ENCODE measurements at regions not wholly inside any gene's neighbourhood (a gene's known extent, or its start where the extent isn't known, plus 50 kb on each side); places are given as distances from the start of the nearest gene placed in this dataset.

DNA sequence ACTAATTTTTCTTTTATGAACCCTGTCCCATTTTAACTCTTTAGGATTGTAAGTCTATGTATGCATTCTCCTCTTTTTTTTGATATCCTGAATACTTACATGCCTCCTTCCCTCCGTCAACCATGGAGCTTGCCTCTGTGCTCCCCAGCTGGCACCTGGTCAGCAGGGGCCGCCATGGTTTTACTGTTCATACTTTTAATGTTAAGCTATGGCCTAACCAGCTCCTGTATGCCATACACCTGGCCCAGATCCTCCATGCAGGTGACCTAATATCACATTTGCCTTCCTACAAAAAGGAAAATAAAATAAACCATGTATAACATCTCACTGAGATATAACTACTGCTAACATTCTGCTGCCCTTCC, 283.1 kb upstream of the TRIB2 start:
- no peaks in the 10 kb centered on the region for H3K4me1 ChIP-seq
- H3K9me3 ChIP-seq: no peaks in the 10 kb centered on the region
- H3K27ac ChIP-seq: no peak overlapping the region
- no peaks in the 10 kb centered on the region for H3K36me3 ChIP-seq
- no peak for TF ChIP-seq POLR2A (IDR thresholded peaks at IDR 0.05)
- TF ChIP-seq, protein P1, sequence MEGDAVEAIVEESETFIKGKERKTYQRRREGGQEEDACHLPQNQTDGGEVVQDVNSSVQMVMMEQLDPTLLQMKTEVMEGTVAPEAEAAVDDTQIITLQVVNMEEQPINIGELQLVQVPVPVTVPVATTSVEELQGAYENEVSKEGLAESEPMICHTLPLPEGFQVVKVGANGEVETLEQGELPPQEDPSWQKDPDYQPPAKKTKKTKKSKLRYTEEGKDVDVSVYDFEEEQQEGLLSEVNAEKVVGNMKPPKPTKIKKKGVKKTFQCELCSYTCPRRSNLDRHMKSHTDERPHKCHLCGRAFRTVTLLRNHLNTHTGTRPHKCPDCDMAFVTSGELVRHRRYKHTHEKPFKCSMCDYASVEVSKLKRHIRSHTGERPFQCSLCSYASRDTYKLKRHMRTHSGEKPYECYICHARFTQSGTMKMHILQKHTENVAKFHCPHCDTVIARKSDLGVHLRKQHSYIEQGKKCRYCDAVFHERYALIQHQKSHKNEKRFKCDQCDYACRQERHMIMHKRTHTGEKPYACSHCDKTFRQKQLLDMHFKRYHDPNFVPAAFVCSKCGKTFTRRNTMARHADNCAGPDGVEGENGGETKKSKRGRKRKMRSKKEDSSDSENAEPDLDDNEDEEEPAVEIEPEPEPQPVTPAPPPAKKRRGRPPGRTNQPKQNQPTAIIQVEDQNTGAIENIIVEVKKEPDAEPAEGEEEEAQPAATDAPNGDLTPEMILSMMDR (IDR thresholded peaks at IDR 0.05): peak in 3 of 4 donors; percentile 12 to 26 (median 13)
- WGBS (ENCODE audit: insufficient coverage, low coverage, low lambda C conversion rate, missing lambda C conversion rate): 50% methylated on average over 1 of the region's 2 CpGs
- H3K4me3 ChIP-seq: no peak overlapping the region
- no peak for DNase-seq
- no peaks in the 10 kb centered on the region for H3K27me3 ChIP-seq
- intact Hi-C loops (cut with DNase I): no loop called here
- peak; percentile 38 to 68 (median 54) for ATAC-seq

DNA sequence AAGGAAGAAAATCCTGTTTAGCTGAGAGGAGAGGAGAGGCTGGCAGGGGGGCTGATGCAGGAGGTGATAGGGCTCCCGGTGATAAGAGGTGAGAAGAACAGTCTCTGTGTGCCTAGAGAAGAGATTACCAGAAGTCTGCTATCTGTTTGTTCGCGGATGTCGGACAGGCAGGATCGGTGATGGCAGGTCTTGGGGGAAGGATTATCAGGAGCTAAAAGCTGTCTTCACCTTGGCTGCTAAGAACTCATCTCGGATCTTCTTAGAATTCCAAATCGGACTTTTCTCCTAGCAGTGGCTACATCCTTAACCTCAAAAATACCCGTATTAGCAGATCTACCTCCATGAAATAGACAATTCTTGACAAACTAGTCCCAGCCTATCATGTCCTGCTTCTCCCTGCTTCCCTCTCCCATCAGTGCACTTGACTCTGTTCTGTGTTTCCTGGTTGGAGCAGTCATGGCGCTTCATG, 282.1 kb upstream of the TRIB2 start:
- Histone ChIP-seq H3K9me3 (no peaks in the 10 kb centered on the region), H3K27ac (no peak overlapping the region), H3K4me1 (no peaks in the 10 kb centered on the region), H3K4me3 (no peak overlapping the region), H3K36me3 (no peaks in the 10 kb centered on the region), H3K27me3 (no peaks in the 10 kb centered on the region)
- ATAC-seq (no peak), DNase-seq (no peak)
- WGBS (ENCODE audit: insufficient coverage, low coverage, low lambda C conversion rate, missing lambda C conversion rate): 84% methylated on average over 5 of the region's 9 CpGs
- TF ChIP-seq, protein P1 (IDR thresholded peaks at IDR 0.05): no peak
- no peak for TF ChIP-seq POLR2A (IDR thresholded peaks at IDR 0.05)
- intact Hi-C loops (cut with DNase I): no loop called here

DNA sequence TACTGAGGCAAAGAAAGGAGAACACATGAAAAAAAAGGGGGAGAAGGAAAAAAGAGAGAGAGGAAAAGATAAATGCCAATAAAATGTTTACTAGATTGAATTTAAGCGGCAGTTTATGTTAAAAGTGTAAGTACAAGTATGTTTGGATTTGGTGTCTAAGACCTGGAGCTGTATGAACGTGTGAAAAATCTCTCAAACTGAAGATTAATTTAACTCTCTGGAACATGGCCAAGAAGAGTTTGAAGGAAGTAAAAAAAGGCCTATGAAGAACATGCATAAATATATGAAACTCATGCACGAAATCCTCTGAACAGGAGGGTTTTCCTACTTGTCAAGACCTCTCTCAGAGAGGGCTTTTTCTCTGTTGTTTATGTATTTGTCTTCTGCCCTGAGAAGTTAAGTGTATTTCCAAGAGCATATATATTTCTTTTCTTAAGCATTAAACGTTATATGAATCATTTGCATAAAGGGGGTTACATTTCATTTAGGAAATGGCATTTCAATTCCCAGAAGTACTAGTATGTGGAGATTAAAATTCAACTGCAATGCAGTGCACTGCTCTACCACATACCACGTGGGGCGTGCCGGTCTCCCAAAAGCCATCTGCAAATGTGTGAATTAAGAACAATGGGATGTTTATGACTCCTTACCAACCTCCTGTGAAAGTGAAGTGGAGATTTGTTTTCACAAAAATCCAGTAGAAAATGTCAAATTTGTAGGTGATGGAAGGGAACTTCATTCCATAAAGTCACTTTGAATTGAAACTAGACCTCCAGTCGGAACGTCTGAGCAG, 281.1 kb upstream of the TRIB2 start:
- Histone ChIP-seq H3K4me3 (no peak overlapping the region), H3K27ac (no peak overlapping the region), H3K9me3 (no peaks in the 10 kb centered on the region), H3K4me1 (no peaks in the 10 kb centered on the region), H3K36me3 (no peaks in the 10 kb centered on the region), H3K27me3 (no peaks in the 10 kb centered on the region)
- ATAC-seq (no peak), DNase-seq (no peak)
- TF ChIP-seq, protein P1 (IDR thresholded peaks at IDR 0.05): no peak
- no peak for TF ChIP-seq POLR2A (IDR thresholded peaks at IDR 0.05)
- WGBS (ENCODE audit: insufficient coverage, low coverage, low lambda C conversion rate, missing lambda C conversion rate): 75% methylated on average over 9 of the region's 9 CpGs
- intact Hi-C loops (cut with DNase I): no loop called here

DNA sequence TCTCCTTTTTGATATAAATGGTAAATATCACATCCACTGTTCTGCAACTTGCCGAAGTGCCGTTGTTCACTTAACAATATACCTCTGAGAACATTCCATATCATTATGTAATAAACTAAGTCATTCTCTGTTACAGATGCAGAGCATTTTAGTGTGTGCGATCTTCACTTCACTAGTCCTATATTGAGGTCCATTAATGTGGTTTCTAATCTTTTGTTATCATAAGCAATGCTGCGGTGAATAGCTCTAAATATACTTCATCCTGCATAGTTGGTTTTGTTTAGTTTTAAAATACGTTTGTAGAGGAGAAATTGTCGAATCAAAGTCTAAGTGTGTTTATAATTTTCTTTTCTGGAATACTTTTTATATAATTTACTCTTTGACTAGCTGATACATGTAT, 280.3 kb upstream of the TRIB2 start:
- Histone ChIP-seq H3K4me1 (no peaks in the 10 kb centered on the region), H3K9me3 (no peaks in the 10 kb centered on the region), H3K36me3 (no peaks in the 10 kb centered on the region), H3K4me3 (no peak overlapping the region), H3K27ac (no peak overlapping the region), H3K27me3 (no peaks in the 10 kb centered on the region)
- intact Hi-C loops (cut with DNase I): no loop called here
- WGBS (ENCODE audit: insufficient coverage, low coverage, low lambda C conversion rate, missing lambda C conversion rate): 75% methylated on average over 6 of the region's 6 CpGs
- DNase-seq (no peak), ATAC-seq (no peak)
- TF ChIP-seq, protein P1 (IDR thresholded peaks at IDR 0.05): no peak
- no peak for TF ChIP-seq POLR2A (IDR thresholded peaks at IDR 0.05)

Data from right lobe of liver (tissue), 6 donors.